ENCODE measurements at regions not wholly inside any gene's neighbourhood (a gene's known extent, or its start where the extent isn't known, plus 50 kb on each side); places are given as distances from the start of the nearest gene placed in this dataset.

DNA sequence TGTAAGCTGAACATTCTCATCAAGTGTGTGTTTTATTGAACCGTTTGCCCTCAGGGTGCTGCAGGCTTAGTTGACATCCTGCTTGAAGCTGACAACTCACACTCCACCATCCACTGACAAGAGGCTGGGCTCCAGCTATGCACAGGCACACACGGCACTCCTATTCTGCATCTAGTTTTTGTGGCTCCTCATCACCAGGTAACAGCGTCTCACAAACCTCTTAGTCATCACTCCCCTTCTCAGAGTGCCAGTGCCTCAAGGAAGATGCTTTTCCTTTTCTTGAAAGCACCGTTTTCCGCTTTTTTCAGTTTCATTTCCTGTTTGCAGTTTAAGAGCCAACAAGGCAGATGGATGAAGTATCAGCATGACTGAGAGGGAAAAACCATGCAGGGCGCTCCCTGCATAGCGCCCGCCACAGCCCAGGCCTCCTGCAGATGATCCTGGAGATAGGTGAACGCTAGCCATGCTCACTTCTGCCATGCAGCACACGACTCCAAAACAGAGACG lies 491.2 kb downstream of the COG6 start:
- no peak for DNase-seq (ENCODE audit: low read depth)

DNA sequence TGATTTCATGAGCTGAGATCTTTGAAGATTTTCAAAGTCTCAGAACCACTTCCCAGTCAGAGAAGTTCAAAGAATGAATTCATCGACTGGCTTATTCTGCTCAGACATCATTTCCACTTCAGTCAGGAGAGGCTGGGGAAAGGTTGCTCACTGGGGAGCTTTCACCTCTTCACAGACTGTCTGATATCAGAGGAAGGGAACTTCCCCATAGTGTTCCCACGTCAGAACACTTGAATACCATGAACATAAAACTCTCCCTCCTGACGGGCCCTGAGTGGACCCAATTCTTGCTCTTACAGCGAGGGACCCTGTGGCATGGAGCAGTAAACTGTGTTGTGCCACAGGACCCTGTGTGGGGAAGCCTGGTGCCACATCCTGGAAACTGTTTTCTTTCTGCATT lies 492.6 kb downstream of the COG6 start:
- DNase-seq (ENCODE audit: low read depth), result no peak

DNA sequence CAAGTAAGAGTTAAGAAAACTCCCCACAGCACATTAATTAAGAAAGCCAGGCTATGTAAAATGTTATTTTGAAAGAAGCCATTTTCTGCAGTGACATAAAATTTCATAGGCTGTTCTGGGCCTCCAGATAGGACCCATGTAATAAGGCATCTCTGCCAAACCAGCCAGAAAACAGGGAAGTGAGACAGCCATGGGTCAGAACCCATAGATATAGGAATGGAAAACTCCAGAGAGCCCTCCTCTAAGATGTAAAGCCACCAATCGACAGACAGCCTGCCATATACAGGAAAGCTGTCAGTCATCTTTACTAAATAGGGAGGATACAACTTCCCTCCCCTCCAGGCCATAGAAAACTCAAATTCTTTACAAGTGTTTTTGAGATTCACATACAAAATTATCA lies 493.3 kb downstream of the COG6 start:
- DNase-seq (ENCODE audit: low read depth), result no peak

DNA sequence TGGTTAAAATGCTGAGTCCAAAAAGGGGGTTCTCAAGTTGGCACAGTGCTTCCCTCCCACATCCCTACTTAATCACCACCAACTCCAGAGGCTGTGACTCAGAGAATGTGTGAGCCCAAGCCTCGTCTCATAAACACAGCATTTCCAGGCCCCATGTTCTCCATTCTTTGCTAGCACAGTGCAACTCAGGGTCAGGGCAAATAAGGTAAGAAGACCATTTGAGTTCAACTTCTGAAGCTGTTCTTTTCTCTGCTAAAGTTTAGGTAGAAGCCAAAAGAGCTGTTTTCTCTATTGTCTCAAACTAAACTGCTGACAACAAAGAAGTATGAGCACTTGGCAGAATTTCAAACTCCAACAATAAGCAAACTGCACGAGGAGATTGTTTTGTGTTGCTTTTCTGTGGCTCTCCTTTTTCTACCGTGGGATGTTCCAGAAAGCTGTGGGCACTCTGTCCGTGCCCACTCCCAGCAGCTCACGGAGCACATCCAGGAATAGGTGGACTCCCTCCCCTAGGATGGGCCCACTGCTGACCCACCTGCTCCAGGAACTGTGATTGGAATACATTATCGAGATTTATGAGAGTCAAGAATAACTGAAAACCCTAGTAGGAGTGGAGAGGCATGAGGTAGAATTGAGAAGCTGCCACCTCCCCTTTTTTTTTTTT lies 494.3 kb downstream of the COG6 start:
- no peak for DNase-seq (ENCODE audit: low read depth)

DNA sequence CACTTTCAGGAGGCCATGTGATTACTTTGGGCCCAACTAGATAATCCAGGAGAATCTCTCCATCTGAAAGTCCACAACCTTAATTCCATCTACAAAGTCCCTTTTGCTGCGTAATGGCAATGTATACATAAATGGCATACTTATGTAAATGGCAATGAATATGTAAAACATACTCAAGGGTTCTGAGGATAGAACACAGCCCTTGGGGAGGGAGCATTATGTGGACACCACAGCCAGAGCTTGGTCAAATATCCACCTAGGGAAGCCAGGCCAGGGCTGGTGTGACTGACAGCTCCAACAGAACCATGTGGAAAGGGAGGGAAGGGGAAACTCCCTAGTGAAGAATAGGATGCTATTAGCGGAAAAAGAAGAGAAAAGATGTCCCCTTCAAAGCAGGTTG lies 496.2 kb downstream of the COG6 start:
- DNase-seq (ENCODE audit: low read depth), result no peak

DNA sequence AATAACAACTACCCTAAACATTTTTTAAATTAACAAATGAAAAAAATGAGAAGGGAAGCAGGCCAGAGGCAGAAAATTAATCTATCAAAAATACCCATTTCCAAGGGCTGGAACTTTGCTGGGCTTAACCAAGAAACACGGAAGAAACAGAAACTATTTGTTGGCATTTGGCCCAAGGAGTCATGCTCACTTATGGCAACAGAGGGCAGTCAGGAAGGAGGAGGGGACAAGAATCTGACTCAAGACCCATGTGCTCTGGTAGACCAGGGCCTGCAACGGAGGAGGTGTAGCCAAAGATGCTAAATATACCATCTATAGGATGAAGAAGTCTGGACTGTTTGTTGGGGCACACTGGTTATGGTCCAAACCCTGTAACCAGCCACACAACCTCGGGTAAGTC lies 496.7 kb downstream of the COG6 start:
- no peak for DNase-seq (ENCODE audit: low read depth)

DNA sequence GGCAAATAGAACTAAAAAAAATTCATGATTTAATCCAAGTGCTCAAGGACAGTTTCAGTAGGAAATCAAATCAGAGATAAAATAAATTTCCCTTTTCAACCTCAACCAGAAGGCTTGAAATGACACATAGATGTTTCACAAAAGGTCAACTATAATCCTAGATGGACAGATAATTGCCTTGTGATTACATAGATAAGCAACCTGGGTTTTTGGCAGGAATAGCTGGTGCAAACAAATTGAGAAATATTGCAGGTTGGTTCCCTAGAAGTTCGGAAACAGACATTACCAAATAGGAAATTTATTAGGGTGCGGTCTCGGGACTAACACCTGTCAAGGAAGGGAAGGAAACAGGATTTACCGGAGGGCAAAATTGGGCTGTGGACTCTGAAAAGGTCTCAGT lies 497.5 kb downstream of the COG6 start:
- DNase-seq (ENCODE audit: low read depth), result no peak

DNA sequence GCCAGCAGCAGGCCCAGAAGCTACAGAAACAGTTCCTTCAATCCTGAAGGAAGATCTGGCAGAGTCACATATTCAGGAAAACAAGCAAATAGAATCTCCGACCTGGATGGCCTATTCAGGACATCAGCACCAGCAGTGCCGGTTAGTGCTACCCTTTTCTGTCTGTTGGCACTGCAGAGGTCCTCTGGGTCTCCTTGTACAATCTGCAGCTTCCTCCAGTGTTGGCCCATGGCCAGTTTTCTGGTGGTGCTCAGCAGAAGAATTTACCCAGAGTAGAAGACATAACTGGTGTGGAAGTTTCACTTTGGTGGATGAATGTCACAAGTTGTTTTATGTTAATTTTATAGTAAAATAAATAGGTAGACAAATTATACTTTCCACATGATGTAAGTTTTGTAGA lies 498.1 kb downstream of the COG6 start:
- no peak for DNase-seq (ENCODE audit: low read depth)

DNA sequence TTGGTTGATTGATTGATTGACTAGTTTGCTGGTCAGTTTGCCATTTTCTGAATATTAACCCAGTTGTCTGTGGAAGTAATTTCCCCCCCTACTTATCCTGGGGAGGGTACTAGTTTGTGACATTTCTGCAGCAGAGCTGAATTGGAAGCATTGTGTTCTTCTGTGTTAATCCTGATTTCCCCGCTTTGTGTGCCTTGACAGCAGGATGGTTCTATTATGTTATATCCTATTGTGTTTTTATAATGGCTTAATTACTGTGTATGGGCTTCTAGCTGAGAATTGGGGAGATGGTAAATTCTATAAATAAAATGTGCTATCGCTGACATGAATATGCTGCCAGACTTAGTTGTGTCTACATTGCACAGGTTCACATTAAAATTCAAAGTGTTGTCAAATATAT lies 499.7 kb downstream of the COG6 start:
- no peak for DNase-seq (ENCODE audit: low read depth)

DNA sequence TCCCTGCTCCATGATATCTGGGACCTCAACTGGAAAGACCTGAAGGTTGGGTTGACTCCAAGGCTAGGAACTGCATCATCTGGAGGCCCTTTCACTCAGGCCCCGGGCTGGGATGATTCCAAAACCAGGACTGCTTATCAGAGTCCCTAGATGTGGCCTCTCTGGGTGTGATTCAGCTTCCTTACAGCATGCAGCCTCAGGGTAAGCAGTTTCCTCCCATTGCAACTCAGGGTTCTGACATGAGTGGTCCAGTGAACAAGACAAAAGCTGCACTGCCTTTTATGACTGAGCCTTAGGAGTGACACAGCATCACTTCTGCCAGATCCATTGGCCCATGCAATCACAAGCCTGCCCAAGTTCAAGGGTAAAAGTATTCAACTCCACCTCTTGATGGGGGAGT lies 502.8 kb downstream of the COG6 start:
- DNase-seq (ENCODE audit: low read depth), result no peak

DNA sequence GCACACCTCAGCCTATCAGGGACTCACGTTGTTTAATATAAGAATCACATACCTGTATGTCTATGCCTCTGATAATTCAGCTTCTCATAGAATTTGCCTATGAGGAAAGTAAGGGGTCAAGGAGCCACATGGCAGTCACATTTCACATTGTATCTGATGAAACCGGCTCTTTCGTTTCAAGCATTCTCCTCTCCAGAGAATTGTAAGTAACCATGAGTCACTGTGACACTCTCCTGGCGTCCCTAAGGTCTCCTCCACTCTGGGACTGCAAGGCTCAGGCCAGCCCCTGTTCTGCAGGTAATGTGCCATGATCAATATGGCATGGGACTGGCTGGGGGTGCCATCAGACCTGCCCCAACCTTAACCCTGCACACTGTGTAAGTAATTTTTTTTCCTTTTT lies 503.3 kb downstream of the COG6 start:
- no peak for DNase-seq (ENCODE audit: low read depth)

DNA sequence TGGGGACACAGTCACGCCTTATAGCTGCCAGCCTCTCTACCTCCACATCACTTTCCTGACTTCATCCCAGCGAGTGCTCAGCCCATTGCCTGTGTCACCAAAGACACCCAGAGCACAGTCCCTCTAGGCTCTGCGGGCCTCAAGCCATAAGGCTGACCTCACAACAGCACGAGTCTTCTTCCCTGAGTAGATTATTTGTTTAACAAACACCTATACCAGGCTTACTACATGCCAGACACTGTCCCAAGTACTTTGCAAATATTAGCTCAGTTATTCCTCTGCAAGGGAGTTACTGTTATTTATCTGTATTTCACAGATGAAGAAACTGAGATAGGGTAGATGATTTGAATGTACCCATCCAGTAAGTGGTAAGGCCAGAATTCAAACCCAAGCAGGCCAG lies 504.3 kb downstream of the COG6 start:
- no peak for DNase-seq (ENCODE audit: low read depth)

DNA sequence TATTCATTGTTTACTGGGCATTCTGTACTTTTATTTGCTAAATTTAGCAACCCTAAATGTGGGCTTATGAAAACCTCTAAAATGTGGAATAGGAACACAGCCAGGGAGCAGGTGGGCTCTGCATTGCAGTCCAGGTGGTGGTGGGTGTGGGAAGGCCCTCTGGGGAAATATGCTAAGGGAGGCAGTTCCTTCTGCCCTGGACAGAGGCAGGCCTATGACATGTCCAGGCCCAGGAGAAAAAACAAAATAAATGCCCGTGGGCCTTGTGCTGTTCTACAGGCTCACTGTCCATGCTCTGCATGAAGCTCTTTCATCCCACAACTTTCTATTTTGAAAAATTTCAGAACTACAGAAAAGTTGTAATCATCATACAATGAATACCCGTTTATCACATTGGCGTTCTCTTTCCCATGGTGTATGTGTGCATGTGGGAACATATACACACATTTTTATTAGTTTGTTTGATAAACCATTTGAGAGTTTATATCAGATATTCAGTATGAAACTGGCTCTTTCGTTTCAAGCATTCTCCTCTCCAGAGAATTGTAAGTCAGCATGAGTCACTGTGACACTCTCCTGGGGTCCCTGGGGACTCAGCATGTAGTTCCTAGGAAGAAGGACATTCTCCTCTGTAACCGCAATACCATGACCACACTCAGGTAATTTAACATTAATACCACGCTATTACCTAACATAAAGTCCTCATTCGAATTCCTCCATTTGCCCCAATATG lies 505.3 kb downstream of the COG6 start:
- DNase-seq (ENCODE audit: low read depth), result no peak

DNA sequence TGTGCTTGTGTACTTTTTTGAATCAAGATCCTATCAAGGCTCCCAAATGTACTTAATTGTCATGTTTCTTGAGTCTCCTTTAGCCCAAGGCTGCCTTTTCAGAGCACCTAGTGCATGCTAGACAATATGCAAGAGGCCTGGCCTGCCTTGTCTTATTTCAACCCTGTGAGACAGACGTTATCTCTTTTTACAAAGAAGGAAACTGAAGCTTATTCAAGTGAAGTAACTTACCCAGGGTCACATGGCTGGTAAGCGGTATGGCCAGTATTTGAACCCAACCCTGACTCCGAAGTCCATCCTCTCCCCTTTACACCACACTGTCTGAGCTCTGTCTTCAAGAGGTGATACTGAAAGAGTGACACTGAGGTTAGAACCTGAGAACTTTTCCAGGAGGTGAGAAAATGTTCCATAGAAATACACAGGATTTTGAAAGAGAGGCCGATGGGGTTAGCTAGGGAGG lies 505.1 kb downstream of the FOXO1 start:
- DNase-seq (ENCODE audit: low read depth), result no peak

DNA sequence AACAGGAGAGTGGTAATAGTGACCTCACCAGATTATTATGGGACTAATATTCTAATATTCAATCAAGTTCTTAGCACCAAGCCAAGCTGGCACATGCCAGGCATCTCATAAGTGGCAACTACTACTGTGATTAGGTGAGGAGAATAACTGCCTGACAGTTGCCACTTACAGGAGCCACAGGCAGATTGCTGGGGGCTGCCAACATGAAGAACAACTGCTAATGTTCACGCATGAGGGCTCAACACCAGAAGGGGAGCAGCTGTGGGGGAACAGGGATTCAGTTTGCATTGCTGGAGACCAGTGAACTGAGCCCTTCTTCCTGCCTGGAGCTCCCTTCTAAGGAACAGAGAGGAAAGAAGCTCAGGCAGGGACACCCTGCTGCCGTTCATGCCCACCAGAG lies 504.5 kb downstream of the FOXO1 start:
- no peak for DNase-seq (ENCODE audit: low read depth)

DNA sequence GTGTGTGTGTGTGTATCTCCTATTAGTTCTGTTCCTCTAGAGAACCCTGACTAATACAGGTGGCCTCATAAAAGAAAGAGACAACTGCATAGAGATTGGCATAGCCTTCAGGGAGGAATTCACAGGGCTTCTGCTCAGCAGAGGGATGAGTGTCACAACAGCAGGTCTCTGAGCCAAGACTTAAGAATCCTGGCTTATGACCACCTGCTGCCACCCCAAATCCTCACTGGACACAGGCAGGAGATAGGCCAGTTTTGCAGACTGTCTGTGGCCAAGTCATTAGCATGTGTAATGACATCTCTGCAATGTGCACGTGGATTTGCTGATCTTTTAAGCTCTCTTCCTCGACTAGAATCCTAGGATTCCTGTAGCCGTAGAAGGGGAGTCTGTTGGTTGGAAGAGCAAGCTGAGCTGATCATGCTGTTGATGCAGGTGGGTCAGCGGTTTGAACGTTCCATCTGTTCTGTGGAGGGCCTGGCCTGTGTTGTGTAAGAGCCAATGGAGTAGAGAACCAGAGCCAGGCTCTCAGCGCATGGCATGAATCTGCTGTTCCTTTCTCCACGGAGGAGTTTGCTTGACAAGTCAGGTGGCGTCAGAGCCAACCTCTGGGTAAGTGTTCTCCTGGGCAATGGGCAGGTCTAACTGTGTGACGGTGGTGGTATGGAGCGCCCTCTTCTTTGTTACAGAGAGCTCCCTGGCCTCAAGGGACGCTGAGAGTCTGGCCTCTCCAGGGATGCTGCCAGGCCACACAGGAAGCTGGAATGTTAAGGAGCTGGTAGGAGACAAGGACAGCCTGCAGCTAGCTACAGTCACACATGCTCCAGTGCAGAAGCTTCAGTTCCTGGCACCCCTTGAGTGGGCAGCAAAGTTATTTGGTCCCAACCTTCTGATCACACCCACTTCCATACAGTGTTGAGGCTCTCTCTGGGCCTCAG lies 503.1 kb downstream of the FOXO1 start:
- DNase-seq (ENCODE audit: low read depth), result no peak

DNA sequence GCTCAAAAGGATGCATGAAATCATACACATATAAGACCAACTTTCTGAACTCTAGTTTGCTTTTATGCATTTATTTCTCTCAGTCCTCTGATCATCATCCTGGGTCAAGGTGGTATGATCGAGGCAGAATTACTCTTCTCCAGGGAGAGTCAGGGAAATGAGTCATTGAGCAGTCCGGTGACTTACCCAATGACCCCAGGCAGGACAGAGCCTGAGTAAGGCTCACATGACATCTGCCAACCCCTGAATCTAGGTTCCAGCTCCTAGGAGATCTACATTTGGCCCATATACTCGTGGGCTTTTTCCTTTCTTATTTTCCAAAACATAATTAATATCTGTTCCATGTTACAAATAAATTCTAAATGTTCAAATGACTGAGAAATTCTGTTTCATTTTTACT lies 502.3 kb downstream of the FOXO1 start:
- no peak for DNase-seq (ENCODE audit: low read depth)

DNA sequence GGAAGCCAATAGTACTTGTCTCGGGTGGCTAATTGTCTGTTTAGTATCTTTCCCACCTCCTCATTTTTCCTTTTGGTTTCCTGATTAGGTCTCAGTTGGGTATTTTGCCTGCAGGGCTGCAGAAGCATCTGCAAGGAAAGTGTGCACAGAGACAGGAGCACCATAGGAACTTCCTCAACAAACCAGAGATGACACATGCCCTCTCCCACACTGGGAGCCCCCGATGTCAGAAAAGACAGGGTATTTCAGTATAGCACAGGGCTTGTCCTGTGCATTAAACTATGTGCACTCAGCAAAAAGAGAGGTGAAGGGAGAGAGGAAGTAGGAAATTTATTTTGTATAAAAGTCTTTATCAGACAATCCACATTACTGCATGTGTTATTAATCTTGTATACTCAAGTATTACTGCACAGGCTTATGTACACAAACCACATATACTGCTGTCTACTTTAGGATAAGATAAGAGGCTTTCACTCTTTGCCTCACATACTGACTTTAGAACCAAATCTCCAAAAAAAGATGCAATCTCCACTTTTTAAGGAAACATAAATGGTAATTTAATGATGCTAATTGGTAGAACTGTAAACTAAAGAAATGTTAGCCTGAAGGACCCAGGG lies 501.0 kb downstream of the FOXO1 start:
- no peak for DNase-seq (ENCODE audit: low read depth)

DNA sequence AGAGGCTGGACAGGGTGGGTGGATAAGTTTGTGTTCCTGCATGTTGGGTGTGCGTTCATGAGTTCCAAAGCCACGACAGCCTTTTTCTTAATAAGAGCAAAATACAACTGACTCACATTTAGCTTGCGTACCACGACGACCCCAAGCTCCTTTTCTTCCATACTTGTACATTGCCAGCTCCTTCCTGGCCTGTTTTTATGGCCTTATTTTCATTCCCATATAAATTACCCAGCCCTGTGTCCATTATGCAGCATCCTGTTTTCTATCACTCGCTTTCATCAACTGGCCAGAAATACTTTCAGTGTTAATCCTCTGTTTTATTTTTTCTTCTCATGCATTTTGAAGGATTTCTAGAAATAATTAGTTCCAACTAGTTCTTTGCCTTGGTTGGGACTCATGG lies 499.1 kb downstream of the FOXO1 start:
- DNase-seq (ENCODE audit: low read depth), result no peak

DNA sequence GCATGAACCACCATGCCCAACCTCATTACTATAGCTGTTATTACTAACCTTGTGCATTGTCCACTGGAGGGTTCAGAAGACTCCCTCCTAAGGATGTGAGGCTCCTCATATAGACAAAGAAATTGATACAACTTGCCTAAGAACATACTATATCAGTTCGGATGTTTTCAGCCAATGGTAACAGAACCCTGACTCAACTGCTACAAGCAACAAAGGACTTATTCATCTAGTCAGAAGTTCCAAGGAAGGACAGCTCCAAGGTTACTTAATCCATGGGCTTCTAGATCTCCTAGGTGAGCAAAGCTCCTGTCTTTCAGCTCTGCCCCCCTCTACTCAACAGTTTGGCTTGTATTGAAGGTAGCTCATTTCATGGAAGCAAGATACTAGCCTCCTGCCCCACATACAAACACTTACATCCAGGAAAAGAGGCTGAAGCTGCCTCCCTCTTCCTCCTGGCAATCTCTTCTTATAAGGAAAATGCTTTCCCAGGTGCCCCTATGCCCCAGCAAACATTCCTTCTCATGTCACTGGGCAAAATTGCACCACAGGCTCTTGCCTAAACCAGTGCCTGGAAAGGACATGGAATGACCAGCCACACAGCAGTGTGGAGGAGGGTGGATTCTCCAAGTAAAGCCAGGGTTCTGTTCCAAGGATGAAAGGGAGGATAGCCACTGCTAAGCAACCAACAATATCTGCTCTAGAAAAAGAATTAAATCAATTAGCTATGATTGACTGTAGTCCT lies 497.8 kb downstream of the FOXO1 start:
- DNase-seq (ENCODE audit: low read depth), result no peak

DNA sequence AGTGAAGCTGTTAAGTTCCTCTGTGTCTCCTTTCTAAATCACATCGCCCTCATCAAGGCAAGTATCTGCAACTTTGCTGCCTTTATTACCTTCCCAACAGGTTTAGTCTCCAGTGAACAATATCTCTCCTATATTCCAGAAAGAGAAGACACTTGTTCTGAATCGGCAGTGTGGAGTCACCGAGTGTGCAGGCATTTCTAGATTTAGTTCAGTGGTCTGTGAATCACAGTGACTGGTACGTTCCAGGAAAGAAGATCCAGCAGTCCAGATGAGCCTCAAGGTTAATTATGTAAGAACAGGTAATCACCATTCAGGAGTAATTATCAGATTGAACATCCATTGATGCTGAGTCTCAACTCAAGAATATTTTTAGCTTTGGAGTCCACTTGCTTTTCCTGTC lies 497.0 kb downstream of the FOXO1 start:
- no peak for DNase-seq (ENCODE audit: low read depth)

DNA sequence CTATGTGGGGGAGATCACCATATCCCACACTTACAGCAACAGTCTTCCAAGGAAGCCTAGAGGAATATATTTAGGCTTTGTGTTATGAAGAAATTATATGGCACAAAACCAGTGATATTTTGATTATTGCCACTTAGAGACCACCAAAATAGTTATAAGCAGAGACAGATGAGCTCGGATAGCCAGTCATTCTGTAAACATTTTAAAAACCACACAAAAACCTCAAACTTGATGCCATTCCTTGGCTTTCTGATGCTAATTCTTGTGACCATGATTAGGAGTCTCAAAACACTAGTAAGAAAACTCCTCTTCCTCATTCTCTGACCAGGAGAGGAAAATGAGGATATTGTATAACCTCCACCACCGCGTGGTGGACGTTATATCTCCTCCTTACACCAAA lies 496.4 kb downstream of the FOXO1 start:
- DNase-seq (ENCODE audit: low read depth), result no peak

Data from activated T-cell treated with anti-CD3 and anti-CD28 coated beads for 1 hour (primary cell).